Esophagus squamous epithelium (tissue), 4 donors: ENCODE measurements at regions not wholly inside any gene's neighbourhood (a gene's known extent, or its start where the extent isn't known, plus 50 kb on each side); places are given as distances from the start of the nearest gene placed in this dataset.

Experiments
- CTCF ChIP-seq, 6 experiments: fragments of 450-650 bp in 4 of 6; fragments of 200-600 bp in 2 of 6; sonication (generic) in 2 of 6; IDR thresholded peaks; one replicate each; pipeline ENCODE4 v1.5.1; 2016 to 2019; ENCODE audit warnings: antibody characterized with exemption in 6 of 6, mild to moderate bottlenecking in 4 of 6, moderate library complexity in 4 of 6
- POLR2A ChIP-seq, 4 donors: fragments of 450-650 bp; IDR thresholded peaks; one replicate each; pipeline ENCODE4 v1.6.1; 2017; ENCODE audit warnings: antibody characterized with exemption in 4 of 4, mild to moderate bottlenecking in 4 of 4, moderate library complexity in 3 of 4

GRCh38 chr10:131667561-131667960 lies 233.2 kb upstream of the PPP2R2D start:
- TF ChIP-seq CTCF (IDR thresholded peaks at IDR 0.05) (no peak), POLR2A (IDR thresholded peaks at IDR 0.05) (no peak)
